IMR-90 (cell line): ENCODE measurements at regions not wholly inside any gene's neighbourhood (a gene's known extent, or its start where the extent isn't known, plus 50 kb on each side); places are given as distances from the start of the nearest gene placed in this dataset.

Source experiments
- CEBPB ChIP-seq: IDR thresholded peaks from 2 replicates; pipeline ENCODE4 v1.6.1; 2012; ENCODE audit warnings: low read depth, low read length, improper control_type of control experiment
- CTCF ChIP-seq: conservative IDR thresholded peaks from 2 replicates; pipeline ENCODE4 v1.5.1; 2012; ENCODE audit warnings: mild to moderate bottlenecking, low read depth, low read length, improper control_type of control experiment
- ELK1 ChIP-seq: fragments of 150-350 bp; IDR thresholded peaks from 2 replicates; pipeline ENCODE4 v1.6.1; 2016; ENCODE audit warnings: low read depth, mild to moderate bottlenecking, low read length, moderate library complexity, borderline replicate concordance
- POLR2A ChIP-seq: IDR thresholded peaks from 2 replicates; pipeline ENCODE4 v1.6.1; 2012; ENCODE audit warnings: mild to moderate bottlenecking, low read depth, low read length
- RCOR1 ChIP-seq: IDR thresholded peaks from 2 replicates; pipeline ENCODE4 v1.6.1; 2012; ENCODE audit warnings: mild to moderate bottlenecking, low read length, improper control_type of control experiment; ENCODE audit not compliant: insufficient replicate concordance
- USF2 ChIP-seq: fragments of 150-350 bp; IDR thresholded peaks from 2 replicates; pipeline ENCODE4 v1.6.1; 2017; ENCODE audit warnings: mild to moderate bottlenecking, antibody characterized with exemption, low read length, low read depth

- TF ChIP-seq CTCF: no peak
- TF ChIP-seq POLR2A: no peak
- no peak for TF ChIP-seq USF2
- TF ChIP-seq RCOR1: no peak
- TF ChIP-seq CEBPB: peak; percentile 59
- TF ChIP-seq ELK1: no peak
Observed at GRCh38 chr7:41885748-41886147, 182.9 kb upstream of the INHBA start.
